Midbrain (tissue), 1 donor: ENCODE measurements at regions not wholly inside any gene's neighbourhood (a gene's known extent, or its start where the extent isn't known, plus 50 kb on each side); places are given as distances from the start of the nearest gene placed in this dataset.
A peak's percentile ranks its signal among the peaks of the same experiment; 100 is the strongest.
"Not testable (repeated sequence)": the region's sequence is repeated elsewhere in the genome, so short reads cannot be mapped to it uniquely, and the experiment has no call there.

Source experiments
- DNase-seq: peaks from one replicate; lab custom pipeline; 2025; lab: John Stamatoyannopoulos, UW

DNA sequence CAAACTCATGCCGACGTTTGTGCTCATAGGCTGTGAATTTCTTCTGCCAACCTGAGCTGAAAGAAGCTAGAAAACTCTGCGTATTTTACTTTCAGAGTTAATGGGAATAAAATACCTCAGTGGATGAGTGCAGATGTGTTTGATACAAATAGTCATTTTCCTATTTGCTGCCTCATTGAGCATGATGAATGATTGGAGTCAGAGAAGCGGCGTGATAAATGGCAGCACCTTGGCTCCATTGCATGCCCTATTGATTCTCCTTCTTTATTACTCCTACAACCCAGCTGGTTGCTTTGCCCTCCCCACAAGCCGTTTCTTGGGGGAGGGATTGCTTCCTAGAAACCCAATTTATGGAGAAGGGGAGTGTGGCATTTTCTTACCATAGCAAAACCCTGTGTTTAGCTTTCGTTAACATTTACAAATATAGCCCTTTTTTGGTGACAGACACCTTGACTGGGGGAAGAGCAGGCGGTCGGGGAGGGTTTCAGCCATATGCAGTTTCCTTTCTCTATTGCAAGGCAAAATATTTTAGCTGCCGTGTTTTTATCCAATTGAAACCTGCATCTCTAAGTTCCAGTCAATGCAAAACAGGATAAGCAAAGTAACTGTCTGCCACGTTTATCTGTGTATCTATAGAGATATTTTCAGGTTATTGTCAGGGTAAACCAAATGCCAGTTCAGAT lies 93.1 kb upstream of the TBCA start:
- no peak for DNase-seq

DNA sequence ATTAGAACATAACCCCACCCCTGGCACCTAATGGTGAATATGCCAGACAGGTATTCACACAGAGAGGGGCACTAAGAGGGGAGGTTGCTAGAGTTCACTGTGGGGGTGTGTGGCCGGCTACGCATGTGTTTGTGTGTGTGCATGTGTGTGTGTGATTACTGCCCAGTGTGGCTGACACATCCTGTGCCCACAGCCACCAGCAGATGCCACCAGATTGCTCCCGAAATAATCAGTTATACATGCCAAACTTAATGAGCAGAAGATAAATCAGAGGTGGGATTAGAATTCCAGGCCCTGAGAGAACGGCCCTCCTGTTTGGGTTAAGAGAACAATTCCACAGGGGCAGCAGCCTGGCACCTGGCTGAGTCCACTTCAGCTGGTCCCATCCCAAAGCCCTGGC lies 91.8 kb upstream of the TBCA start:
- DNase-seq: peak; percentile 59

DNA sequence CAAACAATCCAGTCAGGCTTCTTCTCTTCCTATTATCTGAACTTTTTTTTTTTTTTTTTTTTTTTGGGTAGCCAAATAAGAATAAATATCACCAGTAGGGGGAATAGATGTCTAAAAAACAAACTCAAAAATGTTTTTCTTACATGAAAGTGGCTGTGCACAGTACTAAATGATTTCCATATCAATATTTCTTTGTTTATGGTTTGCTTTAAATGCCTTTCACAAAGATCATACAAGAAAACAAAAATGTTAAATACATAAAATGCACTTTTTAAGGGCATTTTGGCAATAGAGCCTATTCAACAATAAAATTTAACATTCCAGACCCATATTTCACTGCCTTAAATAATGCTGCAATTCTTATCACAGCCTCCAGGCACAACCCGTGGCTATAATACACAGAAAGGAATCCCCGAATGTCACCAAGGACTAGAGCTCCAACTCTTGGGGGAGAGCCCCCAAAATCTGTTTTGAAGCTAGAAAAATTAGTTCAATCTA lies 91.1 kb upstream of the TBCA start:
- peak; percentile 20 for DNase-seq

DNA sequence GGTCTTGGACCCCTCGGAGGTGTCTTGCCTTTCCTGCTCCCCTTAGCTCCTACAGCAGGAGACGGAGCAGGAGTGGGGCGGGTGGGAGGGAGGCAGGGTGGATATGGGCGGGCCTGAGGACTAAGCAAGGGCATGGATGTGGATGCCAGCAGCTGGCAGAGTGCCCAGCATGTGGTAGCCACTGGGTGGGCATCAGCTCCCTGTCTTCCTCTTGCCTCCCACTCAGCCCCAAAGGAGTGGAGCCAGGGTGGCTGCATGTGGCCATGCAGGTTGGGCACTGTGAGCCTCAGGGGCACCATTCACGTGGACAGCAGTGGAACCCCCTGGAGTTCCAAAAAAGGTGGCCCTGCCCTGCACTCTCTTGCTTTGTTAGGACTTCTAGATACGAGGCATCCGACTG lies 90.1 kb upstream of the TBCA start:
- DNase-seq: no peak

DNA sequence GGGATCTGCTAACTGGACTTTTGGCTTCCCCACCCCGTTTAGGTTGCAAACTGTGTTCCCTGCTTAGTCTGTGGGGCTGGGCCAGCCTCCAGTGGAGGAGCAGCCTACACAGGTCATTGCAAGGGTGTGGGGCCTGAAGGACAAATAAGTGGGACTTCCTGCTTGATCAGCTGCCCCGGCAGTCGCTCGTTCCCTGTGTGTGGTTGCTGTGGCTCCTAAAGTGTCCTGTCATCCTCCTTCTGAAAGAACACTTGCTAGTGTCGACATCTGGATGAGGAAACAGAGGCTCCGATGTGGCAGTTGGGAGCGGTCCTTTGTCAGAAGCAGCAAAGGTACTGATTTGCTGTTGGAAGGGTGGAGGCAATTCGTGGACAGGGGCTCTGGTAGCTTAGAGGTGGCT lies 88.9 kb upstream of the TBCA start:
- DNase-seq: no peak

DNA sequence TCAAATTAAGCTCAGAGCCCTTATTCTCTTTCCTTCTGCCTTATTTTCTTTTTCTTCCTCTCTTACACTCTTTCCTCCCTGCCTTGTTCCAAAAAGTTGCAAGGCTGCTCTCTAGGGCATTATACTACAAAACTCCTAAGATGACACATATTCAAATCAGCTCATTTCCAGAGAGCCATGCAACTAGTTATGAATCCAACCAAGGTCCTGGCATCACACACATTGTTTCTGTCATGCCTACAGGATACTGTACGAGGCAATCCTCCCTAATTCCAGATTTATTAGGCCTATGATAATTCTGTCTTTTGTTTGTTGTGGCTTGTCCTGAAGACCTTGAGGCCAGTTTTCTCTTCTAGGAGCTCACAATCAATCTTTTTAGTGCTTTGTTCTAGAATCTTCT lies 87.0 kb upstream of the TBCA start:
- no peak for DNase-seq

DNA sequence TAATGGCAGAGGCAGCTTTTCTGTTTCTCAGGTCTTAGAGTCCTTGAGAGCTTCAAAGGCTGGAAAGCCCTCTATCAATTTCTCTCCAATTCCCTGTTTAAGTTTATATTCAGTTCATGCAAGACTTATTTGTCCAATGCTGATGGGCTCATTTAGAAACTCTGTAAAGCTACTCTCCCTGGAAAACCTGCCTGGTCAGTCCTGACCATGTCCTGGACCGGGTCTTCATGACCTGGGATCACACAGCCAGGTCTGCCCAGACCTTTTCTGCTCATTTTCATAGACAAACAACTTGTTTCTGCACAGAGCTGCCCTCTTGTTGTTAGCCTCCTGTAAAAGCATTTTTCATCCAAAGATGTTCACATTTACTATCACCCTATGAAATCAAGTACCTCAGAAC lies 85.4 kb upstream of the TBCA start:
- DNase-seq: no peak

DNA sequence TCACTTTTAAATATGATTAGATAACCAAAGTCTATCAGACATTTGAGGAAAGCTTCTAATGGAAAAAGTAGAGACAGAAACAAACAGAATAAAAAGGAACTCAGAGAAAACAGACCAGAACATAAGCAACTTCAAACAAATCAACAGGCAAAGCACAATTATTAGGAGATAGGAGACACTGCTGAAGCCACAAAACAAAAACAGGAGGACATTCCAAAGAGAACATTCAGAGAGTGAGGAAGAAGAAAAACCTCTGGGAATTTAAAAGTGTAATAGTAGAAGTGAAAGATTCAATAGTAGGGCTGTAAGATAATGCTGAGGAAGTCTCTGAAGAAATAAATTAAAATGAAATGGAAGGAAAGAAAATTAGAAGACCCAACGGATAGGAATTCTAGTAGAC lies 83.2 kb upstream of the TBCA start:
- no peak for DNase-seq

DNA sequence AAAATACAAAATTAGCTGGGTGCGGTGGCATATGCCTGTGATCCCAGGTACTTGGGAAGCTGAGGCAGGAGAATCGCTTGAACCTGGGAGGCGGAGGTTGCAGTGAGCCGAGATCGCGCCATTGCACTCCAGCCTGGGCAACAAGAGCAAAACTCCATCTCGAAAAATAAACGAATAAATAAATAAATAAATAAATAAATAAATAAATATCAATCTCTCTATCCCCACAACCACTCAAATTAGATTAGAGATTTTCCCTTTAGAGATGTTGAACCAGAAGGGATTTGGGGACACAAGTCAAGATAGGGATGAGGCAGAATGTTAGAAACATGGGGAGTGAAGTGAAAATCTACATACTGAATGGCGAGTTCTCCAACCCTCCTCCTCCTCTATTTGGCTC lies 82.5 kb upstream of the TBCA start:
- DNase-seq: not testable (repeated sequence)

DNA sequence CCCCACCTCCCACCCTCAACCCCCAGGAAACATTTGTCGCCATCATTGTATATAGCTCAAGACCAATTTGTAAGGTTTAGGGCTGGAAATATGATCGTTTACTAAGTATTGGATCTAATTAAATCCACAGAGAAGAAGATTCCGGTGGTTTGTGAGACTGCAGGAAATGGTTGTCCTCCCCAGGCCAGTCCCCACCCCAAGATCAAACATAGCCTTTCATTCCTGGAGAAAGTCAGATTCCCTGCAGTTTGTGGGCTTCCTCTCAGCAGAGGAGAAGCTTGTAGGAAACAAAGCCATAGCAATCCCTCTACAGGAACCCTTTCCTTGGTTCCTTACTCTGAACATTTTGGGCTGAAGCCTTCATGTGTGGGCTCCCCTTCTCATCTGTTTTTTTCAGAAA lies 79.2 kb upstream of the TBCA start:
- DNase-seq: no peak

DNA sequence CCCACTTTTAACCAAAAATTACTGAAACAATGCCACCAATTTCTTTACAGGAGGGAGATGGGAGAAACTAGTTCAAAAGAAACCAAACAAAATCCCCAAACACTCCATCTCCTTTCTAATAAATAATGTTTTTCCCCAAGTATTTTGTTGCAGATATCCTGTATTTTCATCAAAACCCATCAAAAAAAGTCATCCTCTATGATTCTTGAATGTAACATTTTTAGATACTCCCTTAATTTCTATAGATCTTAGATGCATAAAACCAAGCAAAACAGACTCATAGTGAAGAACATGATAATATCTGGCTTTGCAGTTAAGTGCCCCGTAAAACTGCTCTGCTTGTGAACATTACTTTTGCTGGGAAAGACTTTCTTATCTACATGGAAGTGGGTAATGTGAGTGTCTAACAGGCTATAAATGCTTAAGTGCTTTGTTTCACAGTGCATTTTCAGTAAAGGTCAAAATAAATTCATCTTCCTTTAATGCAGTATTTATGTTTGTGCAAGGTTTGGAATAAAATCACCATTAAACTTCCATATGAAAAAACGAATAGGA lies 77.3 kb upstream of the TBCA start:
- no peak for DNase-seq

DNA sequence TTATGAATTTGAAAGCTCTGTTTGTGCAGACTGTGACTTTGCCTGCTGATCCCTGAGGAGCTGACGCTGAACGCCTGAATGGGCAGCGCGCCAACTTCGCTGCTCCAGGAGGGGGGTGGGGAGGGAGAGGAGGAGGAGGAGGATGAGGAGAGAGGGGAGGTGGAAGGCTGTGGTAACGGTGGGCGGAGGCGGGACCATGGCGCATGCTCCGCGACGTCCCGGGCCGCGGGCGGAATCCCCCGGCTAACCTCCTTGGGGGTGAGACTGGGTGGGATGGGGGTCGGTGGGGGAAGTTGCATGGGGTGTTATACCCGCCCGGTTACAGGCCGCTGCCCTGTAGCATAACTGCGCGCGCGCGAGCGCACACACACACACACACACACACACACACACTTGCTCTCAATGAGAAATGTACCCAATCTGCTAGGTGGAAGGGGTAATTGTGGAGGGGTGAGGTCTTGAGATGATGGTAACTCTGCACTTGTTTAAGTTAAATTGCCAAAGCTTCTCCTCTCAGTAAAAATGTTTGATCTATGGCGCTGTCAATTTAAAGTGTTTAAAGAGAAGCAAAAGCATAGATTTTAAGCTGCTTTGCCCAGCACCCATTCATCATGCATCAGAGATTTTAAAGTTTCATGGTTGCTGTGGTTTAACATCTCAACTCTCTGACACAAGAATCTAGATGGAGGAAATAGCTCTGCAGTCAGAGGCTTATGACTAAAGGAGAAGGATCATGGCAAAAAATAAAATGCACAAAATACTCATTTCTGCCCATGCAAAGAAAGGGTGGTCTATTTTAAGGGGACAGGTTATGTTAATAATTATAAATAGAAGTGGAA lies 76.6 kb upstream of the TBCA start:
- DNase-seq: peak; percentile 74

DNA sequence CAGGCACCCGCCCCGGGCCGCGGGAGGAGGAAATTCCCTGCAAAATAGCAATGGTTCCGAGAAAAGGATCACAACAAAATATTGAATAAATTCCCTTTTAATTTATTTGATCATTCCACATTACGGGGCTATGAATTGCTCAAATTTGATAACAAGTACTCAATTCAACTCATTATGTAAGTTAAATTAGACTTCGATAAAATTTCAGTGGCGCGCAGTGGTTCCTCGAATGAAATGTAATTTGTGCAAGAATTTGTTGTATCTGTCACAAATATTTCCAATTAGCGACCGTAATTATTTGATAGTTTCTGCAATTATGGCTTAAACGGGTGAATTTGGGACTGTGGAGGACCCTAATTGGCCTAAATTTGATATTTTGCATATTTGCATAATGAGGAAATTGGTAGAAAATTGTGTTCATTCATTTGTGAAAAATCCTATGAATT lies 76.0 kb upstream of the TBCA start:
- no peak for DNase-seq

DNA sequence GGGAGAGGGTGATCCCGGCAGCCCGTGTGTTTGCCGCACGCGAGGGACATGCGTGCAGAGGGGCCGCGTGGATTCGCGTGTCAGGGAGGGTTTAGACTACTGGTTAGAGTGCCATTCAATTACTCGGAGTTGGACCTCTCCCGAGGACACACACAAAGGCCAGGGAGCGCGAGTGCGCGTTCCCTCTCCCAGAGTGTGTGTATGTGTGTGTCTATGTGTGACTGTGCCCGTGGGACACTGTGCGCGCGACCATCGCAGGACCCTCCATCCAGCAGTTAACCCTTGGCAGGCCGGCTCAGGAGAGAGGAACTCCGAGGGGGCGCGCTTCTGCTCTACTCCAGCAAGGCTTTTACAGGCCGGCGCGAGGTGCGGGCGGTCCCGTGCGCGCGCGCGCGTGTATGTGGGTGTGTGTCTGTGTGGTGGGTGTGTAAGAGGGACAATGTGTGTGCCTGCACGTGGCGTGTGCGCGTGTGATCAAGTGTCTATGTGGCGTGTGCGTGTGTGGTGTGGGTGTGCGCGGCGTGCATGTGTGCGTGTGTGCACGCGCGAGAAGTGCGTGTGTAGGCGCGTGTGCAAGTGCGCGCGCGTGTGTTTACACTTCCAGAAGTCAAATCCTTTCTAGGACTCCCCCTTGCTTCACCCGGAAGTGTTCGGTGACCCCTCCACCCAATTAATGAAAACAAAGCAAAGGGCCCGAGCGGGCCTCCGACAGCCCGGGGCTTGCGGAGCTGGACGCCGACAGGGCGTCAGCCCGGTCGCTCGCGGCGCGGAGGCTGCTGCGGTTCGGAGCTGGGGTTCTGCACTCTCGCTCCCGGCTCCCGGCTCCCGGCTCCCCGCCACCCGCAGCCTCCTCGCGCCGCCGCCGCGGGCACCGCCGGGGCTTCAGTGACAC lies 75.3 kb upstream of the TBCA start:
- DNase-seq: no peak

DNA sequence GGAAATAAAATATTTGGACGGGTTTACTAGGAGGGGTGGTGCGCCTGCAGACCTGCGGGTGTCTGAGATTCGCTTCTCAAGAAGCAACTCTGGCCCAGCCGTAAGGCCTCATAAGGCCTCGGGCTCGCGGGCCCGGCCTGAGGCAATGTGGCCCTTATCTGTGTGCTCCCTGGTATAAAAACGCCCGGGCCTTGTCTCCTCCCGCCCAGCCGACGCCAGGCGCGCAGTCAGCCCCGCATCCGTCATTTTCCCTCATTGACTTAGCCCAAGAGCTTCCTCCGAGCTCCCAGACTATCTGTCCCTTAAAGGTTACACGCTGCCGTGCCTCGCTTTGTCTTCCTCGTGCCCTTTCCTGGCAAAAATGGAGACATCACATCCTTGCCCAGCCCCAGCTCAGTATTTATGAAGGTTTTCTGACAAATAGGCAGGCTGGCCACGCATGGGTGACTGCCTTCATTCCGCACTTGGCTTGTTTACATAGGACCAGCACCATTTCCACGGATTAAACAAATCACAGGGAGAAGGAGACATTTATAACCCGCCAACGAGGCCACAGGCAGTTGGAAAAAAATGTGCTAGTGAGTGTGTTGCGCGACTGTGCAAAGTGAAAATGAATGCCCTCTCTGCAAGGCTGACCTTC lies 74.5 kb upstream of the TBCA start:
- no peak for DNase-seq

DNA sequence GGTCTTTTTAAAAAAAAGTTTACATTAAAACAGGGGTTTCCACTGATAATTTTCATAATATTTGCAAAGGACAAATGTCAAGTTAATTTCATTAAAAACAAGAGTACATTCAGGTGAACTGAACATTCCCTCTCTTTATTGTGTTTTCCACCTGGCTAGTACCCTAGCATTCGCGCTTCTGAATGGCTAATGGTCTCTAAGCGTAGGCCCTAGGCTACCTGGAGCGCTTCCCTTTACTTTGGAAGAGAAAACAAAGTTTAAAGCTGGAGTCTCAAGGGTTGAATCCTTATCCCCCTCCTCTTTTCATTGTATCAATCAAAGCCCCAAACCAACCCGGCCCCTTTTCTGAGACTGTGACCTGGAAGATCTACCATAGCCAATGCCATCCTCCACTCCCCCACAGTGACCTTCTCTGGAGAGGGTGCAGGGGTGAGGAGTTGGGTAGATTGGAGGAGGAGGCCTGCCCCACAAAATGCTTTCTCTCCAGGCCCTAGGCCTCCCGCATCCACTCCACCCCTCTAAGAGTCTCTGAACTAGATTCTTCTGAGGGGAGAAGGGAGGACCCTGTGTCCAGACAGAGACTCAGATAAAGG lies 73.3 kb upstream of the TBCA start:
- DNase-seq: no peak

DNA sequence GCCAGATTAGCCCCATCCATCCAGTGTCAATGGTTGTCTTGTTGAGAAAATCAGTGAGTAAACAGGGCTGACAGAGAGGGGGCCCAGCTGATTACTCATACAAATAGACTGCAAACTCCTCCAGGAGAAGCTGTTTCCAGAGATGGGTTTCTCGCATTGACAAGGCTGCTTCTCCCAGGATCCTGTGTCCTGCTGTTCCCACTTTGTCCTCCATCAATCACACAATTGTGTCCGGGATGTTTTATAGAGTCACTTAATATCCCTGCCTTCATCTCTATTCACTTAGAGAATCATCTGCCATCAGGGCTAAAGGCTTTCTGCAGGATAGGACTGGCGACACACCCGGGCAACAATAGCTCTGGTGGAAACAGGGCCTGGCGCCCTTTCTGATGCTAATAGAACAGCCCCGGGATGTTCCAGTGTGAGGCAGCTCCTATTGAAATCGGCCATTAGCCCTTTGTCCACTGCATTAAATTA lies 71.7 kb upstream of the TBCA start:
- peak; percentile 46 for DNase-seq

DNA sequence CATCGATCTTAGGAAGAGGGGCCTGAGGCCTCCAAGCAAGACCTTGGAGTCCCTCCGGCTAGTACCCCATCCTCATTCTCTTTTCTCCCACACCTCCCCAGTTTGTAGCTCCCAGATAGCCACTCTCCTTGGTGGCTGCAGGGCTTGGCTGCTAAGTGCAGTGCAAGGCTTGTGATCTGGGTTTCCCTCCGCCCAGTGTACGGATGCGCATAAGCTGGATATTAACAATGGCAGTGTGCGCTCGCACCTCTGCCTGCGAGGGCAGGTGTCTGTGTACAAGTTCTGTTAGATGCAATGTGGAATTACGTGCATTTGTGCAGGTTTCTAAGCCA lies 71.0 kb upstream of the TBCA start:
- no peak for DNase-seq

DNA sequence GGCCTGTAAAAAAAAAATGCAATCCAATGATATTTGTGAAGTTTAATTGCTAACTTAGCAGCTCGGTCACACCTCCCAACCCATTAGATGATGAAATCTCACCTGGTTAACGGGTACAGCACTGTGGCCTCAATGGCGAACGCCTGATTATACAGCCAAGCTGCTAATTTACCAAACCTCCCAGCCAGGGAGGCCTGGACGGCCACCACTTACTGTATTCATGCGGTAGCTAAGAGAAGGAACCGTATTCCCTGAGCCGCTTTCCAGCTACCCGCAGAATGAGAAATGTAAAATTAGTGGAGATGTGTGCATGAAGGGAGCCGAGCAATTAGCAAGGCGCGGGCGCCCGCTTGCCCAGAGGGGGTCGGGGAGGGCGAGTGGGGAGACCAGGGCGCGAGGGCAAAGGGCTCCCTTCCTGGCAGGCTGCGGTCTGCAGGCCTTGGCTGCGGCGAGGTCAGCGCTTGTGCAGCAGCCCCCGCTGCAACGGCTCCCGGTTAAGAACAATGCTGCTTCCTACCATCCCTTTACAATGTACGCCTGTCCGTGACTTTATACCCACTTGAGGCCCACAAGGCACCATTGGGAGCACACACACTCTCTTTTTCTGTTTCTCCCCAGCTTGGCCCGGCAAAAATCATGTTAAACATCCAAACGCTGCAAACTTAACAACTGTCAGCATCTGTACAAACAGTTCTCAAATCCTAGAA lies 70.4 kb upstream of the TBCA start:
- DNase-seq: no peak

DNA sequence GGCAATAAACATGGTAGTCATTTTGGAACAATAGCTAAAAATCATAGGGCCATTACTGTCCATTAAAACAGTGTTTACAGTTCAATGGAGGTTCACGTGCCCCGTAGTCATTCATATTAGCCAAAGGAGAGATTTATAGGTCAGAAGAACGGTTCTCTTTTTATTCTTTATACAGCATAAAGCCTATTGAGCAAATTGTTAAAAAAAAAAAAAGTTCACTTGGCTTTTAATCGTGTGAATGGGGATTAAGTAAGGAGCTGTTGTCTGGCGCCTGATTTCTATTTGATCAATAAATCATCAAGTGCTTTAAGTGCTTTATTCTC lies 69.1 kb upstream of the TBCA start:
- no peak for DNase-seq
